Endometrium (tissue), 2 donors: ENCODE measurements at regions not wholly inside any gene's neighbourhood (a gene's known extent, or its start where the extent isn't known, plus 50 kb on each side); places are given as distances from the start of the nearest gene placed in this dataset.

Source experiments
- FAIRE-seq: peaks from 2 replicates; lab custom pipeline; 2012; peaks lifted over from hg19 to GRCh38; lab: Jason Lieb, UNC
- donor health status: control.
- donor health status: control.

DNA sequence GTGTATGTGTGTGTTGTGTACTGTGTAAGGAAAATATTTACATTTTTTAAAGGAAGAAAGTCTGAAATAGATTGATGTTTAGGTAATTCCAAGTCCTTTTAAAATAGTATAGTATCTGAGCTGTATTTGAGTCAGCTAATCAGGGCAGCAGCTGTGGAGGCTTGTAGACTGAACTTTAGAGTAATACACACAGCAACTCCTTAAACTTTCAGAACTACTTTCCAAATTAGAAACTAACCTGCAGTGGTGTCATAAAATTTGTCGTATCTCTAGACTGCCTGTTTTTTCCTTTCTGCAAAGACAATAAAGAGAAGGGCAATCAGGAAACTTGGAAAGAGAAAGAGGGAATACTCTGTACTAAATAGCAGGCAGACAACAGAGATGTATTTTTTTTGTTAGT lies 391.0 kb upstream of the AZI2 start:
- FAIRE-seq: no peak

DNA sequence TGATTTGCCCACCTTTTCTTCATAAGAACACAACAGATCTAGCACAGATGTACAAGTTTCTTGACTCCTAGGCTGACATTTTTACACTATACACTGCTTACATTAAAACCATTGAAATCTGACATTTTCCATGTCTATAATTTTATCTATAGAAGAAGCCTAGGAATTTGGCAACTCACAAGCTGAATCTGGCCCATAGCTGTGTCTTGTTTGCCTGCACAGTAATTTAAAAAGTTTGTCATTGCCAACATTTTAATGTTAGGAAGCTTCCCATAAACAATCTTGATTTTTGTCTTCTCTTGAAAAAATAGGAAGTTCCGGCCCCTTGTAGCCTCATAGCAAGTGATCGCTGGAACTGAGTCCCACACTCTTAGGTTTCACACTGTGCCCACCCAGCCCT lies 394.6 kb upstream of the AZI2 start:
- no peak for FAIRE-seq

DNA sequence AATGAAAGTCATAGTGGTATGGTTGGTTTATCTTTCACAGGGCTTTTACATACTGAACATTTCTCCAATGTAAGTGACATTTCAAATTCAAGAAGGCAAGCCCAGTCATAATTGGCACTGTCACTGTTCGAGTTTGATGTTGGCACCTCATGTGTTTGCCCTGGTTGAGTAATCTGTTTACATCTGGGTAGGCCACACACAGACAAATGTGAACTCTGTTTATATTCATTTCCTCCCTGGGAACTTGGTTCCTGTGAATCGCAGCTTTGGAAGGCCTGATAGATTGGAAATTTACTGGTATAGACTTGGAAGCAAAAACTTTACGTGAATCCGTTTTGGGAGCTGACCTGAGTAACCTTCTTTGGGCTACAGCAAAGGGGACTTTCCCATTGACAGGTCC lies 395.2 kb upstream of the AZI2 start:
- FAIRE-seq: no peak

DNA sequence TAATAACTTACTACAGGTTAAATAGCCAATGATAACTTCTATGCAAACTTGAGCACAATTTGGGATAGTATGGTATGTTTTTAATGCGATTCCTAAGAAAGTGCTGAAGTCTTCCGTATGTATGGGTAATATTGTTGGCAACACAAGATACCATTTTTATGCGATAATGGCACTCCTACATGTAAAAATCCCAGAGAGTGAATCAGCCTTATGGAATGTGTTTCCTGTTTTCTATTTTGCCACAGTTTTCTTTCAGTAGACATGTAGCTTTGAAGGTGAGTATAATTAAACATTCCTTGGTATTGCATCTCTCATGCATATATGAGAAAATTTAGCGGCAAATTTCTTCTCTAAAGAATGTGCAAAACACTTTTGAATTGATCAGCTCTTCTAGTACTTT lies 396.8 kb upstream of the AZI2 start:
- FAIRE-seq: no peak

DNA sequence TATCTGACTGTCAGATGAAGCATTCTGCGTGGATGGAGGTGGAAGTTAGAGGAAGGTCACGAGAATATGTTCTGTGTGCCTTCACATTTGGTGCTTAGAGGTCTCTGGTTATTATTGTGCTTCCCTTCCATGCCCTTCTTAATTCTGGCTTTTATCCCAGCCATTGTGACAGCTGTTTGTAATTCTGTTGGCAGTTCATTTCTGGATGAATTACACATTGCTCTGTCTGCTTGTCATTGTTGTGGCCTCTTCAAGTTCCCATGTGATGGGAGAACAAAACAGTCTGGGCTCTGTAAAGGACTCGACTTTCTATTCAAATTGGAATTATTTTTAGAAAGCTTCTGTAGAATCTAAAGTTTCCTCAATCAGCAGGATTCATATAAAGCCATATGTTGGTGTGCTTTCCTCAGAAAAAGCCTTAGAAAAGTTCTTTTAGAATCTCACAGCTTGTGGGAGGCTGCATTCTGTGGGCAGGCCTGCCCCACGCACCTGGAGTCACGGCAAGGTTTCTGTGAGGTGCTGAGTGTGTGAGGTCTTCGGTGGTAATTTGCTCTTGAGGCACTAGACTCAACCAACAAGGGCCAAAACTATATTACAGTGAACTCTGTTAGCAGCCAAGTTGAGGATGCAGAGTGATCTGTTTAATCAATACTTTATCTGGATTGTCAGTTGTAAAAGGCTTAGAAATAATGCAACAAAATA lies 397.4 kb upstream of the AZI2 start:
- FAIRE-seq: no peak

DNA sequence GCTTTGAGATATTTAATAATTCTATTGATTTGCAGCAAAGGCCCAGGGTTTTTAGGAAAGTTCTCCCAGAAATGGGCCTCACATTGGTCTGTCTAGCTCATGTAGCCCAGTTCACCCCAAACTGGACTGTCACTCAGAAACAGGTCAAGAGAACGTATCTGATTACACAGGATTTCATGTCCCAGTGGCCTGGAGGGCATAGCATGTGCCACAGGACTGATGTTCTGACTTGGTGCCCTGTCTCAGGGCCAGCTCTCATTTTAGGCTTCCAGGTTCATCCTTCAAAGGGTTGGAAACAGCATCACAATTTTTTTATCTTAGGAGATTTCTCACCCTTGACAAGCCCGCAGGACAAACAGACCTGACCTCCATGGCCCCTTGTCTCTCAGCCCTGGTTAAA lies 398.4 kb upstream of the AZI2 start:
- FAIRE-seq: no peak

DNA sequence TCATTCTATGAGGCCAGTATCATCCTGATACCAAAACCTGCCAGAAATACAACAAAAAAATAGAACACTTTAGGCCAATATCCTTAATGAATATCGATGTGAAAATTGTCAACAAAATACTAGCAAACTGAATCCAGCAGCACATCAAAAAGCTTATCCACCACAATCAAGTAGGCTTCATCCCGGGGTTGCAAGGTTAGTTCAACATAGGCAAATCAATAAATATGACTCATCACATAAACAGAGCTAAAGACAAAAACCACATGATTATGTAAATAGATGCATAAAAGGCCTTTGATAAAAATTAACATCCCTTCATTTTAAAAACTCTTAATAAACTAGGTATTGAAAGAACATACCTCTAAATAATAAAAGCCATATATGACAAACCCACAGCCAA lies 403.2 kb upstream of the AZI2 start:
- FAIRE-seq: no peak

DNA sequence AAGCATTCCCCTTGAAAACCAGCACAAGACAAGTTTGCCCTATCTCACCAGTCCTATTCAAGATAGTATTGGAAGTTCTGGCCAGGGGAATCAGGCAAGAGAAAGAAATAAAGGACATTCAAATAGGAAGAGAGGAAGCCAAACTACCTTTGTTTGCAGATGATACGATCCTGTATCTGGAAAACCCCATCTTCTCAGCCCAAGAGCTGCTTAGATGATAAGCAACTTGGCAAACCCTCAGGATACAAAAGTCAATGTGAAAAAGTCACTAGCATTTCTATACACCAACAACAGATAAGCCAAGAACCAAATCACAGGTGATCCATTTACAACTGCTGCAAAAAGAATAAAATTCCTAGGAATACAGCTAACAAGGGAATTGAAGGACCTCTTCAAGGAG lies 403.7 kb upstream of the AZI2 start:
- FAIRE-seq: no peak

DNA sequence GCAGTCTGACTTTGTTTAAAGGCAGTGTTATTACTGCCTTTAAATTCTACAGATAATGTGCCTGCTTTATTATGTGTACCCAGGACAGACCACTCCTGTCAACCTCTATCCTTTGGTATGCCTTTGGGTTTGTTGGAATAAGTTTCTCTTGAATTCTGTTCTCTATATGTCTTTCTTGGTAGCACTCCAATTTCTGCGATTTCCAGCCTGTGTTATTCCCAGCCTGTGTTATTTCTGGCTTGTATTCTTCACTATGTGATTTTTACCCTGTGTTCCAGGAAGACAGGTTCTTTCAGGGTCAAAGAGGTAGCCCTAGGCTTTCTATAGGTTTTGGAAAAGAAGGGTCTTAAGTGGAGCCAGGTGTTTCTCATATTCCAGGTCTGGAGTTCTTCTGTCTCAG lies 407.4 kb upstream of the AZI2 start:
- FAIRE-seq: no peak

DNA sequence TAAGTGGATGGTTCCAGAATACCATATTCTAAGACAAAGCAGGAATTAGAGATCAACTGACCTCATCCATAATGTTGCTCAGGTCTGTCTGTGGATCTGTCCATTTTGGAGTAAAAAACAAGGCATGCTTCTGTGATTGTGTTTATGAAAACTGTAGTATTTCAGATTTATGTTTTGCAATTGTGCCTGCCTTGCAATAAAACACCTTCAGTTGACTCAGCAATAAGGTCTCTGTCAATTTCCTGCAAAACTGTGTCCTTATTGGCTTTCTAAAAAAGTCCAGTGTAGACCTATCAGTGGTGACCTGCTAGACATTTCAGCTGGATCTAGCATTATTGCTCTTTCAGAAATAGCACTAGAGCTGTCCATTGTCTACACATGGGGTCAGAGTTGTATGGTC lies 409.5 kb upstream of the AZI2 start:
- no peak for FAIRE-seq

DNA sequence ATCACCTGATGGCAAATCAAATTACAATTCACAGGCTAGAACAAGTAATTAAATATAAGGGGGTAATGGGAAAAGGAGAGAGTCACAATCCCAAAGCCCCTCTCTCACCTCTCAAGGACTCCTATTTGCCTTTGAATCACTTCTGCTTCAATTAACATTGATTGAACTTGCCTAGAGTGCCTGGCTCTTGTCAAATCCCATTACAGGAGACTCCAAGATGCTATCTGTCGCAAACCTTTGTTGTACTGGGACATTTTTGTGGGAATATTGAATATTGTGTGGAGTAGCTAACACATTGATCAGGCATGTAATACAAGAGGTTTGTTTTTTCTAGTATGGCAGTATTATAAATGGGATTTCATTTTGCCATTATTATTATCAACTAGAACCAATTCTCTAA lies 412.8 kb upstream of the AZI2 start:
- no peak for FAIRE-seq

DNA sequence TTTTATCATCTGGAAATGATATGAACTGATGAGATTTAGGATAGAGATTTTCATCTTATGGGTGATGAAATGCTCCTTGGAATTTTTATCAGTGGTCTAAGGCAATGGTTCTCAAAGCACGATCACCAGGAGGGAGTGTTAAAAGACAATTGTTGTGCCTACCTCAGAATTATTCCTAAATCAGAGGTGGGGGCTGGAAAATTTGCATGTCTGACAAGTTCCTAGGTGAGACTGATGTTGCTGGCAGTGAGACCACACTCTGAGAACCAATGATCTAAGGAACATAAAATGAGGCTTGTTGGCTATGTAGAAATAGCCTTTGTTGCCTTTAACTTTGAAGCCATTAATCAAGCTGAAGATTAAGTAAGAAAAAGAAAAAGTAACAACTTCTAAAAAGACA lies 416.6 kb upstream of the AZI2 start:
- FAIRE-seq: no peak

DNA sequence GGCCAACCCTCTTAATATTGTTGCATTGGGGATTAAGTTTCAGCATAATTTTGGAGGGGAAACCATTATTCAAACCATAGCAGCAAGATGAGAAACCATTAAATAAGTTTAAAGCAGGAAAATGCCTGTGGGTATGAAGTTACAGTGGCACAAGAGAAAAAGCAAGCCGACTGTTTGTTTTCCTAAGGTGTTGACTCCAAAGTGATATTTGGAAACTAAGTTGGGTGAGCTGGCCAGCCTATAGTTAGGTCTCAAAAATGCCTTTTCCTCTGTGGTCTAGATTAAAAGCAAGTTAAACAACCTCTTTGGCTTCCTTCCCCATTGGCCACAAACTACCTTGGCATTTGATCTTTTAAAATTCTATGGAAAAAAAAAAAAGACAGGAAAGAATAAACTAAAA lies 419.8 kb upstream of the AZI2 start:
- FAIRE-seq: no peak

DNA sequence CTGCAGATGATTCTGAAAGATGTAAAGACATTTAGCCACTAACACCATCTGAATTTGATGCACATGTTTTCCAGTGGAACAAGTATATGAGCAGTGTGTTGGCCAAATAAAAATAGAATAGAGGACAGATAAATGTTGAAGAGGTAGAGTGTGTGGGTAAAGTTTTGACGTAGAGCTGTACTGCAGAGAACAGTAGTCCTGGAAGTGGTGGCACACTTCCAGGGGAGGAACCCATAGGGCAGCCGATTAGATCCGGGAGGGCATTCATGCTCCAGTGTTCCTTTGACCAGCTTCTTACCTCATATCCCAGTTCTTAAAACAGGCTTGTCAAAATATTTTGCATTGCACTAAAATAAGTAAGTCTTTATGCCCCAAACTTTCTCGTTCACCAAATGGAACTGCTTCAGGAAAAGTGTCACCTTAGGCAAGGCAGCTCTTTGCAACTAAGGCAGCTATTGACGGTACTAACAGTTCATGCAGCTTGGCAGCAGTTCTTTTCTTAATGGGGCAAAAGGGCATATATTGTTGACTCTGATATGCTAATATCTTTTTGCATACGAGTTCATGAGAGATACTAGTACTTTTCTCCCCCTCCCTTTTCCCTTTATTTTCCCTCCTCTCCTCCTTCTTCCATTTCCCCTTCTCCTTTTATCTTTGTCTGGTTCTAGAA lies 429.3 kb upstream of the AZI2 start:
- FAIRE-seq: no peak

DNA sequence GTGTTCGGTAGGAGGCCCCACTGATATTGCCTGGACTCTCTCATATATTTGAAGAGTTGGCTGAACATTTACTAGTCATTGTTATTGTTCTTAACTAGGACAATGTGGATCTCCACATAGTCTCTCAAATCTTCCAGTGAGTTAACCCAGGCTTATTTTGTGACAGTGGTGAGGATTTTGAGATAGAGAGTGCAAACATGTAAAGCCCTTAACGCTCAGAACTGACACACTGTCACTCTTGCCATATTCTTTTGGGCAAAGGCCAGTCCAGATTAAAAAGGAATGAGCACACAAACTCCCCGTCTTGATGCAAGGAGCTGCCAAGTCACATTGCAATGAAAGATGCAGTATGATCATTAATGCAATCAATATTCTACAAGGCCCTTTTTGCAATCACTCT lies 431.9 kb upstream of the AZI2 start:
- no peak for FAIRE-seq

DNA sequence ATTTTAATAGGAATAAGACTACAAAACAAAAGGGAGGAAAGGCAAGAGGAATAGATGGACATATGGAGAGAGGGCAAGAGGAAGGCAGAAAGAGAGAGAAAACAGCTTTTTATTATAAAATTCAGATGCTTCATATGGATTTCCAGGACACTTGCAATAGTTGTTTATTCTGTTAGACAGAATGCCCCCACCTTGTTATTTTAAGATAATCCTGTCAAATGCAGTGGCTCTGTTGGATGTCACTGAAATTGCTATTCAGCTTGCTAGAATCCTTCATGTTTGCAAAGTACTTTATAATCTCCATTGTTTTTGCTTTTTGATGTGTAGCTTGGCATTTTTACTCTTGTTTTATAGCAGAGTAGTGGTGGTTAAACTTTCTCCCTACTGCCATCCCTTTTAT lies 432.4 kb upstream of the AZI2 start:
- FAIRE-seq: no peak

DNA sequence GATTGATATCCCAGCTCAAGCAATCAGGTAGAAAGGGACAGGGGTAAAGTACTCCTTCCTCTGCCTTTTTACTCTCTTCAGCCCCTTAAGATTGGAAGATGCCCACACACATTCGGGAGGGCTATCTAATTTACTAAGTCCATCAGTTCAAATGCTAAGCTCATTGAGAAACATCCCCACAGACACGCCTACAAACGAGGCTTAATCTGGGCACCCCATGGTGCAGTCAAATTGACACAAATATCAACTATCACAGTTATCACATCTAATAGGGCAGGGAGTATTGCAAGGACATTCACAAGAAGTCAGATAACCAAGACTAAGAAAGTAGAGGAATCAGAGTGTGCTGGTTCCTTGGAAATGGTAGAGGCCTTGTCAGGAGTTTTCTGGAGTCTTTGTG lies 437.8 kb upstream of the AZI2 start:
- no peak for FAIRE-seq

DNA sequence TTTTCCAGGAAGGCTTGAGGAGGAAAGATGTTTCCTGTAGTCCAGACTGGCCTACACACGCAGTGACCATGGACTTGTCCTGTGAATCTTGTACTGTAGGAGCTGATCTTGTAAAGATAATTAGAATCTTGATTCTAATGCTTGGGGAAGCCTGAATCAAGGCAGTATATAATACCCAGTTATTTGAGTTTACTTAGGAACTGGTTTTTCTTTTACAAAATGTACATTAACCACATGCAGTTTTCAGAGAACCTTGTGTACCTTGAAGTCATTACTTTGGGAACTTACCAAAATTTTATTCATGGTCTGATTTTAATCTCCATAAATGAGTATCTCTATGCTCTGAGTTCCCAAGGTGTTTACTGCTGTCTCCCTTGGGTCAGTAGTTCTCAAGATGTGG lies 439.9 kb upstream of the AZI2 start:
- FAIRE-seq: no peak

DNA sequence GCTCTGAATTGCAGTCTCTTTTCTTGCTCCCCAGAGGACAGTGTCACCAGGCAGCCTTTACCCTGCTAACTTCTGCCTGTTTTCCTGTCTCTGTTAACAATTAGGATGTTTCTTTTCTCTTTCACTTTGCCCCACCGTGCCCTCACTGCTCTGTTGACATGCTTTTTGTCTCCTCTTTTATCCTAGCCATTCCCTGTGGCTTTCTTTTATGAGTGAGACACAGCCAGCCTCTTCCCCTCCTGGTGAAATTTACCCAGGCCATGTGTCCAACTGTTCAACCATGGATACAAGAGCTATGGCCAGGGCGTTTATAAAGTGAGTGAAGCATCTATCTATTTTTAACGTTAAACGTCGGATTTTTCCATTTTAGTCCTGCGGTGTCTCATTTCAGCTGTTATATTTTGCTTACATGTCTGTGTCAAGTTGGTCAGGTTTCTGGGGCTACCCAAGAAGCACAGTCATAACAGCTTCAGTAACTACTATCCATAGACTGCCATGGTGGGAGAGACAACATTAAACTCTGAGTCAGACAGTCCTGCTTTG lies 443.2 kb upstream of the AZI2 start:
- FAIRE-seq: no peak

DNA sequence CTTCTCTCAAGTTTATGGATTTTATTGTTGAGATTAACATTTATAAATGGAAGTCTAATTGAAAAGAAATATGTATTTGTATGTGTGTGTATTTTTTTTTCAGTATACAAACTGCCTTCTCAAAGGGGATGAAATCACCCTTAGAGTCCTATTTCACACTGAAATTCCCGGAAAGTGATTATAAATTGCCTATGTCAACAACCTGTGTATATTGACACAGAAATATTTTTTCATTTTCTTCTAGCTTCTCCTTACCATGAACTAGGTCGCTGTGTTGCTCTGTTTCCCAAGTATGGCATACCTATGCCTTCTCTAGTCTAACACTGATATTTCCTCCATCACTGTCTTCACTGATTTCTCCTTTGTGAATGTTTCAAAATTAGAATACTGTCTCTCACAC lies 444.0 kb upstream of the AZI2 start:
- FAIRE-seq: no peak

DNA sequence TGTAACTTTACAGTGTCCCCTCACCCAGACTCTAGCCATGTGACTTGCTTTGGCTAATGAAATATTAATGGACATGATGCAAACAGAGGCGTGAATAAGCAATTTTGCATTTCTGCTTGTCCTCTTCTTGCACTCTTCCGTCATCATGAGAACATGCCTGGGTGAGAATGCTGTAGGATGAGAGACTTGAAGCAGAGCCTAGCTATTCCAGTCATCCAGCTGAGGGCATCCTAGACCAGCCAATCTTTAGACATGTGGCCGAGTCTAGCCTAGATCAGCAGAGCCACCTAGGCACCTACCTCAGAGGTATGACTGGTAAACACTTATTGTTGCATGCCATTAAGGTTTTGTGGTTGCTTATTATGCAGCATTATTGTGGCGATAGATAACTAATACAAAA lies 450.5 kb upstream of the AZI2 start:
- FAIRE-seq: no peak

DNA sequence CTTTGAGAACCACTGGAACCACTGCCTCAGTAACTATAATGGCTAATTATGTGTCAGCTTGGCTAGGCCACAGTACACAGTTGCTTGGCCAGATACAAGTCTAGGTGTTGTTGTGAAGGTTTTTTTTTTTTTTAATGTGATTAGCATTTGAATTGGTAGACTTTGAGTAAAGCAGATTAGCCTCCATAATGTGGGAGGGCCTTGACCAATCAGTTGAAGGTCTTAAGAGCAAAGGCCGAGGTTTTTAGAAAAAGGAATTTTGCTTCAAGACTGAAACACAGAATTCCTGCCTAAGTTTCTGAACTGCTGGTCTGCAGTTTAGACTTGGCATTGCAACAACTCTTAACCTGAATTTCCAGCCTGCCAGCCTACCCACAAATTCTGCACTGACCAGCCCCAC lies 451.6 kb upstream of the AZI2 start:
- FAIRE-seq: no peak

DNA sequence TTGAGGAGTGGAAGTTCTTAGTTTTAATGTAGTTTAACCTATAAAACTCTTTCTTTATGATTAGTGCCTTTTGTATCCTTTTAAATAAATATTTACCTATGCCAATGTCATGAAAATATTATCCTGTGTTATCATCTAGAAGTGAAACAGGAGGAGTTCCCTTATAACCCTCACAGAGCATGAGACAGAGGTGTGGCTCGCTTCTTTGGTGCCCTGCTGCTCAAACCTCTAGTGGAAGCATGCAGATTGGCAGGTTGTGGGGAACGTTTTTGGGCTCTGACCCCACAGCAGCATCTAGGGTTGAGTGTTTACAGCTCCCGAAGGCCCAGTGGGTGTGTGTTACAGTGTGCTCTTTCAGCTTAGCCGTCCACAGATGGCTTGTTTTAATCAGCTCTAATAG lies 459.4 kb upstream of the AZI2 start:
- FAIRE-seq: no peak

DNA sequence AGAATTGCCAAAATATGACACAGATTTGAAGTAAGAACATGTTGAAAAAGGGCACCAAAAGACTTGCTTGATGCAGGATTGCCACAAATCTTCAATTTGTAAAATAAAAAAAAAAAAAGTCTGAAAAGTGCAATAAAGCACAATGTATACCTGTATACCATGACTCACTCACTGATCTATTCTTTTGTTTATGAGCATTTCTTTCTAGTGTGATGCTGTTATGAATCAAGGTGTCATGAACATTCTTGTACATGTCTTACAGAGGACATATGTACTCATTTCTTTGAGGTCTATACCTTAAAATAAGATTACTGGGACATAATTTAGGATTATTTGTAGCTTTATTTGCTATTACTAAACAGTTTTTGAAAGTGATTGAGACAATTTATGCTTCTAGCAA lies 464.9 kb upstream of the RBMS3 start:
- no peak for FAIRE-seq
